Nephron progenitor cell (in vitro differentiated cells): ENCODE measurements at regions not wholly inside any gene's neighbourhood (a gene's known extent, or its start where the extent isn't known, plus 50 kb on each side); places are given as distances from the start of the nearest gene placed in this dataset.

Experiments used
- DNase-seq: peaks from one replicate; pipeline ENCODE4 v3.0.0; 2021
- H3K27ac Mint-ChIP-seq: 2 replicates; pipeline ENCODE4 v1.8.0; 2021; ENCODE audit warnings: mild to moderate bottlenecking, moderate library complexity, mixed read lengths
- H3K27me3 Mint-ChIP-seq: 2 replicates; pipeline ENCODE4 v1.8.0; 2021; ENCODE audit warnings: mild to moderate bottlenecking, low read depth, mixed read lengths; ENCODE audit not compliant: poor library complexity
- H3K36me3 Mint-ChIP-seq: 2 replicates; pipeline ENCODE4 v1.8.0; 2021; ENCODE audit warnings: low read depth, mixed read lengths
- H3K4me1 Mint-ChIP-seq: 2 replicates; pipeline ENCODE4 v1.8.0; 2021; ENCODE audit warnings: mixed read lengths
- H3K4me3 Mint-ChIP-seq: 2 replicates; pipeline ENCODE4 v1.8.0; 2021; ENCODE audit warnings: mild to moderate bottlenecking, moderate library complexity, mixed read lengths
- H3K9me3 Mint-ChIP-seq: 2 replicates; pipeline ENCODE4 v1.8.0; 2021; ENCODE audit warnings: mild to moderate bottlenecking, moderate library complexity, mixed read lengths
- TF ChIP-seq, protein P1 (sequence below): fragments of 200-600 bp; sonication (generic); IDR thresholded peaks from 2 replicates; pipeline ENCODE4 v1.5.0; 2021; ENCODE audit warnings: antibody characterized with exemption

DNA sequence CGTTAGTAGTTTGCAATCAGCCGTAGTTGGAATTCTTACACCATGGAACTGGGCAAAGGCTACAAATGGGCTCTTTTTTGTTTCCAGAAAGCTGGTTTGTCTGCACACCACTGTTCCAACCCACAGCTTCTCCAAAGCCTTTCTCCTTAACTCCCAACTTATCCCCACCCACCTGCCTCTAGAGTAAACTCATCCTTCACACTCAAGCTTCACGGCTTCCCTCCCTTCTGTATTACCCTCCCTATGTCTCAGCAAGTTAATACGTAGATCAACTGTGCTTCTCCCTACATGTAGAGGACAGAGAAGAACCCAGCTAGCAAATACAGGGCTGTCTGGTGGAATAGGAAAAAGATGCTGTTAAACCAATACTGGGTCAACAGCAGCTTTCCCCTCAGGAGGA lies 363.0 kb upstream of the IL12A start:
- Mint-ChIP-seq H3K36me3 (no peaks in the 10 kb centered on the region), H3K27ac (no peak overlapping the region), H3K9me3 (no peaks in the 10 kb centered on the region), H3K4me1 (no peaks in the 10 kb centered on the region), H3K4me3 (no peak overlapping the region), H3K27me3 (no peaks in the 10 kb centered on the region)
- no peak for DNase-seq
- TF ChIP-seq, protein P1, sequence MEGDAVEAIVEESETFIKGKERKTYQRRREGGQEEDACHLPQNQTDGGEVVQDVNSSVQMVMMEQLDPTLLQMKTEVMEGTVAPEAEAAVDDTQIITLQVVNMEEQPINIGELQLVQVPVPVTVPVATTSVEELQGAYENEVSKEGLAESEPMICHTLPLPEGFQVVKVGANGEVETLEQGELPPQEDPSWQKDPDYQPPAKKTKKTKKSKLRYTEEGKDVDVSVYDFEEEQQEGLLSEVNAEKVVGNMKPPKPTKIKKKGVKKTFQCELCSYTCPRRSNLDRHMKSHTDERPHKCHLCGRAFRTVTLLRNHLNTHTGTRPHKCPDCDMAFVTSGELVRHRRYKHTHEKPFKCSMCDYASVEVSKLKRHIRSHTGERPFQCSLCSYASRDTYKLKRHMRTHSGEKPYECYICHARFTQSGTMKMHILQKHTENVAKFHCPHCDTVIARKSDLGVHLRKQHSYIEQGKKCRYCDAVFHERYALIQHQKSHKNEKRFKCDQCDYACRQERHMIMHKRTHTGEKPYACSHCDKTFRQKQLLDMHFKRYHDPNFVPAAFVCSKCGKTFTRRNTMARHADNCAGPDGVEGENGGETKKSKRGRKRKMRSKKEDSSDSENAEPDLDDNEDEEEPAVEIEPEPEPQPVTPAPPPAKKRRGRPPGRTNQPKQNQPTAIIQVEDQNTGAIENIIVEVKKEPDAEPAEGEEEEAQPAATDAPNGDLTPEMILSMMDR: no peak

DNA sequence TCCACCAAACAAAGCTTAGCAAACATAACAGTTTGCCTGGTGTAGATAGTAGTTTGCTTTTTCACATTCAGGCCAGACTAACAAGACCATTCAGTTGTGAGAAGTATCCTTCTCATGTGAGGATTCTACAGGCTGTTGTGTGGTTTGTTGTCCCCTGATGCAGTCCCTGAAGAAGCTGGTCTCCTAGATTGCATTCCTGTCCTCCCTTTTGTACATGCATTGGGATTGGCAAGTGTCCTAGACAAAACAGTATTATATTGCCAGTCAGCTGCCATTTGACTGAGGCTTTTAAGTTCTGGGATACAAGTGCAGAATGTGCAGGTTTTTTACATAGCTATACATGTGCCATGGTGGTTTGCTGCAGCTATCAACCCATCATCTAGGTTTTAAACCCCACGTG lies 362.0 kb upstream of the IL12A start:
- H3K36me3 Mint-ChIP-seq: no peaks in the 10 kb centered on the region
- no peaks in the 10 kb centered on the region for H3K4me1 Mint-ChIP-seq
- no peak overlapping the region for H3K27ac Mint-ChIP-seq
- no peaks in the 10 kb centered on the region for H3K27me3 Mint-ChIP-seq
- H3K9me3 Mint-ChIP-seq: no peaks in the 10 kb centered on the region
- no peak overlapping the region for H3K4me3 Mint-ChIP-seq
- no peak for DNase-seq
- TF ChIP-seq, protein P1: no peak

DNA sequence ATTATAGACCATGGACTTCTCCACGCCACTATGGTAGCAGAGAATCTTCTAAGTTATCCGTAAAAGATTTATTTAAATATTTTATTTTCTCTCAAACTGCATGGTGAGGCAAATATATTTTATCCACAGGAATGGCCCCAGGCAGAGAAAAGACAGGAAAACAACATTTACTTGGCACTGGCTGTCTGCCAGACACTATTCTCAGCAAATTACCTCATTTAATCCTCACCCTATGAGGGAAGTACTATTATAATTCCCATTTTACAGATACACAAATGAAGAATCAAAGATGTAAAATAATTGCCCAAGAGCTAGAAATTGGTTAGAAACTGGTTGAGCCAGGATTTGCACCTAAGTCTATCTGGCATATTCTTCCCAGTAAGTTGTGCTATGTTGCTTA lies 361.4 kb upstream of the IL12A start:
- TF ChIP-seq, protein P1: no peak
- H3K36me3 Mint-ChIP-seq: no peaks in the 10 kb centered on the region
- H3K4me3 Mint-ChIP-seq: no peak overlapping the region
- H3K27me3 Mint-ChIP-seq: no peaks in the 10 kb centered on the region
- DNase-seq: no peak
- H3K4me1 Mint-ChIP-seq: no peaks in the 10 kb centered on the region
- no peaks in the 10 kb centered on the region for H3K9me3 Mint-ChIP-seq
- no peak overlapping the region for H3K27ac Mint-ChIP-seq

DNA sequence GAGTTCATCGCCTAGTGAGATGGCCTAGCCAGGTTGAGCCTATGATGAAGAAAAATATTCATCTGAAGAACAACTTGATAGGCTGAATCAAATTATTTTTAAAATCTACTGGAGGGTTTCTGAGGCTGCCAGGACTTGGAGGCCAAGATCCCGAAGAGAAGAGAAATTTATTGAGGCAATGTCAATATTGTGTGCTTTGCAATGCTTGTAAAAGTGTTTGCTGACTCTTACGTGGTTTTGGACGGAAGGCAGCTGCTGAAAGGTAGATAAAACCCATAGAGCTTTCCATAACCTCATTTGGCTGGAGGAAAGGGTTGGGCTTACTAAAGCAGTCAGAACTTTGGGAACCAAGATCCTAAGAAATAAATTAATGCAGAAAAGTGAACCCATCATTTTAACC lies 361.0 kb upstream of the IL12A start:
- Mint-ChIP-seq H3K36me3 (no peaks in the 10 kb centered on the region), H3K4me3 (no peak overlapping the region), H3K9me3 (no peaks in the 10 kb centered on the region), H3K4me1 (no peaks in the 10 kb centered on the region), H3K27ac (no peak overlapping the region), H3K27me3 (no peaks in the 10 kb centered on the region)
- TF ChIP-seq, protein P1: no peak
- no peak for DNase-seq

DNA sequence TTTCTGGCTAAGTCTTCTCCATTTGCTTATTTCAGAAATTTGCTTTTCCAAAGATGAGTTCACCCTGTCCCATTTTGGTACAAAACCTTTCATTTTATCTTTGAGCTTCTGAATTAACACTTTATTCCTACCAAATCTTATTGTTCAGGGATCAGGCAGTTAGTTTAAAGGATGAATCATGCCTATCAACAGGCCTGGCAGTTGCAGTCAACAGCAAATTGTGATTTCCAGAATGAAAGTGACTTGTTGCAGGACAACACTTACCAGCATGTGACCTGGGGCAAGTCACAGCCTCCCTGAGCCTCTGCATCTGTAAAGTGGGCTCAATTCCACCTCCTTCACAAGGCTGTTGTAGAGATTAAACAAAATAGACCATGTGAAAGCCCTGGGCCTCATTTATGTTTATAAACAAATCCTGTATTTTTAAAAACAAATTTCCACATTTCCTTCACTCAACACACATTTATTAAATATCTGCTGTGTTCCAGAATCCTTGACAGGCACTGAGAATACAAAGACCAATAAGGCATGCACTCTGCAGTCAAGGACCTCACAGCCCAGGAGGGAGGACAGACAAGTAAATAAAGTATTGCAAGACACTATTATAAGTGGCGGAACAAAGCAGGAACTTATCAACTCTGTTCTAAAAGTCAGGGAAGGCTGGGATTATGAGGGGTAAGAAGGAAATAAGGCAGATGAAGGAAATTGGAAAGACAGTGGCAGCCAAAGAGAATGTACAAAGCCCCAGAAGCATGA lies 359.1 kb upstream of the IL12A start:
- TF ChIP-seq, protein P1: no peak
- Mint-ChIP-seq H3K27ac (no peak overlapping the region), H3K36me3 (no peaks in the 10 kb centered on the region), H3K4me1 (peaks cover 1% of the 10 kb centered on the region), H3K4me3 (no peak overlapping the region), H3K27me3 (no peaks in the 10 kb centered on the region), H3K9me3 (no peaks in the 10 kb centered on the region)
- DNase-seq: no peak

DNA sequence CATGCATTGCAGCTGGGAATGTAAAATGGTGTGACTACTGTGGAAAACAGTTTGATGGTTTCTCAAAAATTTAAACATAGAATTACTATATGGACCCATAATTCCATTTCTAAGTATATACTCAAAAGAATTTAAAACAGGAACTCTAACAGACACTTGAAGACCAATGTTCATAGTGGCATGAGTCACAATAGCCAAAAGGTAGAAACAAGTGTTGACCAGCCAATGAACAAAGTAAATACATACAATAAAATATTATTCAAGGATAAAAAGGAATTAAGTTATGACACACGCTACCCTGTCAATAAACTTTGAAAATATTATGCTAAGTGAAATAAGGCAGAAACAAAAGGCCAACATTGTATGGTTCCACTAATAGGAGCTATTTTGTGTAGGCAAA lies 357.4 kb upstream of the IL12A start:
- no peak for DNase-seq
- H3K4me1 Mint-ChIP-seq: peaks cover 7% of the 10 kb centered on the region
- H3K36me3 Mint-ChIP-seq: no peaks in the 10 kb centered on the region
- no peak overlapping the region for H3K27ac Mint-ChIP-seq
- no peaks in the 10 kb centered on the region for H3K9me3 Mint-ChIP-seq
- no peaks in the 10 kb centered on the region for H3K27me3 Mint-ChIP-seq
- no peak overlapping the region for H3K4me3 Mint-ChIP-seq
- TF ChIP-seq, protein P1: no peak
